ENCODE measurements at regions not wholly inside any gene's neighbourhood (a gene's known extent, or its start where the extent isn't known, plus 50 kb on each side); places are given as distances from the start of the nearest gene placed in this dataset.

GRCh38 chr16:86664522-86665318 is 86.4 kb downstream of the FOXL1 start:
- peak; percentile 97 for DNase-seq (ENCODE audit: low read depth)

GRCh38 chr16:86665319-86665675 is 86.9 kb downstream of the FOXL1 start:
- peak; percentile 36 for DNase-seq (ENCODE audit: low read depth)

GRCh38 chr16:86665929-86666328 is 87.6 kb downstream of the FOXL1 start:
- DNase-seq (ENCODE audit: low read depth): no peak

- DNase-seq (ENCODE audit: low read depth): no peak
Observed at GRCh38 chr16:86667035-86667434, 88.7 kb downstream of the FOXL1 start.

GRCh38 chr16:86668136-86668910 is 90.0 kb downstream of the FOXL1 start:
- DNase-seq (ENCODE audit: low read depth): peak; percentile 51

GRCh38 chr16:86669285-86669805 is 91.0 kb downstream of the FOXL1 start:
- no peak for DNase-seq (ENCODE audit: low read depth)

GRCh38 chr16:86669937-86670749 is 91.8 kb downstream of the FOXL1 start:
- DNase-seq (ENCODE audit: low read depth): no peak

GRCh38 chr16:86670750-86671234 is 92.4 kb downstream of the FOXL1 start:
- DNase-seq (ENCODE audit: low read depth): no peak

GRCh38 chr16:86671486-86672178 is 93.3 kb downstream of the FOXL1 start:
- DNase-seq (ENCODE audit: low read depth): no peak

GRCh38 chr16:86672179-86672863 is 94.0 kb downstream of the FOXL1 start:
- DNase-seq (ENCODE audit: low read depth): no peak

- no peak for DNase-seq (ENCODE audit: low read depth)
Observed at GRCh38 chr16:86673090-86673955, 95.0 kb downstream of the FOXL1 start.

GRCh38 chr16:86673956-86674453 is 95.7 kb downstream of the FOXL1 start:
- no peak for DNase-seq (ENCODE audit: low read depth)

- DNase-seq (ENCODE audit: low read depth): peak; percentile 77
Observed at GRCh38 chr16:86676254-86676670, 97.9 kb downstream of the FOXL1 start.

GRCh38 chr16:86679490-86679889 is 101.1 kb downstream of the FOXL1 start:
- peak; percentile 28 for DNase-seq (ENCODE audit: low read depth)

GRCh38 chr16:86680162-86680561 is 101.8 kb downstream of the FOXL1 start:
- peak; percentile 81 for DNase-seq (ENCODE audit: low read depth)

- DNase-seq (ENCODE audit: low read depth): no peak
Observed at GRCh38 chr16:86680661-86681030, 102.3 kb downstream of the FOXL1 start.

- DNase-seq (ENCODE audit: low read depth): peak; percentile 78
Observed at GRCh38 chr16:86681031-86681756, 102.8 kb downstream of the FOXL1 start.

- DNase-seq (ENCODE audit: low read depth): no peak
Observed at GRCh38 chr16:86681757-86682106, 103.4 kb downstream of the FOXL1 start.
